Upper lobe of right lung (tissue), 1 donor: ENCODE measurements at regions not wholly inside any gene's neighbourhood (a gene's known extent, or its start where the extent isn't known, plus 50 kb on each side); places are given as distances from the start of the nearest gene placed in this dataset.

ENCODE experiments used
- ATAC-seq: fragments of 200-7000 bp; cut with Tn5 transposase; one replicate; pipeline ENCODE4 v1.9.1; 2020; ENCODE audit warnings: mild to moderate bottlenecking, moderate library complexity
- DNase-seq: peaks from one replicate; pipeline ENCODE4 v3.0.0-alpha.2; 2020
- H3K27ac ChIP-seq: fragments of 200-600 bp; one replicate; pipeline ENCODE4 v1.8.0; 2022
- H3K27me3 ChIP-seq: fragments of 200-600 bp; one replicate; pipeline ENCODE4 v1.8.0; 2022; ENCODE audit warnings: mild to moderate bottlenecking
- H3K36me3 ChIP-seq: fragments of 200-600 bp; one replicate; pipeline ENCODE4 v1.8.0; 2022
- H3K4me1 ChIP-seq: fragments of 200-600 bp; one replicate; pipeline ENCODE4 v1.8.0; 2022
- H3K4me3 ChIP-seq: fragments of 200-600 bp; one replicate; pipeline ENCODE4 v1.8.0; 2022; ENCODE audit warnings: mild to moderate bottlenecking
- H3K9me3 ChIP-seq: fragments of 200-600 bp; one replicate; pipeline ENCODE4 v1.8.0; 2022
- CTCF ChIP-seq: fragments of 200-600 bp; IDR thresholded peaks from one replicate; pipeline ENCODE4 v1.8.0; 2022; ENCODE audit warnings: antibody characterized with exemption
- intact Hi-C: fragments of 100-400 bp; cut with DNase I; formaldehyde crosslinking; loops from one replicate; pipeline ENCODE4 v1.11.0; 2022
- donor health status: DM: no; HTN: yes; CAD: no; lungs with severe emphysema.

DNA sequence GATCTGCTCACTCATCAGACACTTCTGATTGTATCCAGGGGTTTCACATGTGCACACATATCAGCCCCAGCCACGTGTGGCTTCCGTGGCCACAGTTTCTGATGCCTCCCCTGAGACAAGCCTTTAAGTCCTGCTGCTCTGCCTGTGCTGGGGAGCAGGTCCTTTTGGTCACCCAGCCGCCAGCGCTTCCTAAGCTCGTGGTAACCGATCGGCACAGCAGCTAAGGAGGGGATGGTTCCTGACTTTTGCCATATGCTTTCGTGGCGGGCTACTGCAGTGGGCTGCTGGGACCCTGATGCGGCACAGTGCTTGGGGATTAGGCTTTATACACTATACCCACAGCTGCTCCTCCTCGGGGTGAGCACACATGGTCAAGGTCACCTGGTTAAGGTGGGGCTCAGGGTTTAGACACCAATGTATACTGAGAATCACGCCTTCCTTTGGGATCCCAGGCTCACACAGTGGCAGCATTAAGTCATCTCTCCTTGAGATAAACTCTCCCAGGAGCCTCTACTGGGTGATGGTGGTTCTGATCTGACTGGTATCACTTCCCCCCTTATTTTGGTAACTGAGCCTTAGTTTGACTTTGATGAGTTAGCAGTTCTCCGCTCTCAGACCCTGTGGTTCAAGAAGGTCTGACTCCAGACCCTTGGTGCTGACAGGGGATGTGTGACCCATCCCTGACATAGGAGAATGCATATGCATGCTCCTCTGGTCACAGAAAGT lies 85.9 kb upstream of the KCNG1 start:
- Histone ChIP-seq H3K36me3 (no peaks in the 10 kb centered on the region), H3K27ac (no peak overlapping the region), H3K4me3 (no peak overlapping the region), H3K9me3 (no peaks in the 10 kb centered on the region), H3K4me1 (no peaks in the 10 kb centered on the region), H3K27me3 (peaks cover 15% of the 10 kb centered on the region)
- no peak for TF ChIP-seq CTCF
- DNase-seq (no peak), ATAC-seq (no peak)
- intact Hi-C loops: no loop called here

GRCh38 chr20:51106011-51106410 lies 83.1 kb upstream of the KCNG1 start:
- intact Hi-C loops: no loop called here
- Histone ChIP-seq H3K9me3 (no peaks in the 10 kb centered on the region), H3K36me3 (no peaks in the 10 kb centered on the region), H3K4me3 (no peak overlapping the region), H3K4me1 (no peaks in the 10 kb centered on the region), H3K27me3 (peaks cover 5% of the 10 kb centered on the region), H3K27ac (no peak overlapping the region)
- DNase-seq (no peak), ATAC-seq (no peak)
- no peak for TF ChIP-seq CTCF

GRCh38 chr20:51104960-51105920 lies 82.3 kb upstream of the KCNG1 start:
- H3K27me3 ChIP-seq: no peaks in the 10 kb centered on the region
- H3K36me3 ChIP-seq: no peaks in the 10 kb centered on the region
- no peak for TF ChIP-seq CTCF
- ATAC-seq: no peak
- DNase-seq: no peak
- intact Hi-C loops: no loop called here
- H3K9me3 ChIP-seq: no peaks in the 10 kb centered on the region
- no peak overlapping the region for H3K27ac ChIP-seq
- H3K4me3 ChIP-seq: no peak overlapping the region
- no peaks in the 10 kb centered on the region for H3K4me1 ChIP-seq

- no peak for TF ChIP-seq CTCF
- DNase-seq: no peak
- intact Hi-C loops: no loop called here
These were observed 77.7 kb upstream of the KCNG1 start for GRCh38 chr20:51100617-51101016.

GRCh38 chr20:51098284-51098810 lies 75.4 kb upstream of the KCNG1 start:
- no peak for ATAC-seq
- Histone ChIP-seq H3K27ac (no peak overlapping the region), H3K9me3 (no peaks in the 10 kb centered on the region), H3K27me3 (no peaks in the 10 kb centered on the region), H3K4me3 (no peak overlapping the region), H3K4me1 (no peaks in the 10 kb centered on the region), H3K36me3 (no peaks in the 10 kb centered on the region)
- no peak for TF ChIP-seq CTCF
- intact Hi-C loops: no loop called here
- DNase-seq: no peak

More at GRCh38 chr20:51100617-51101016, 77.7 kb upstream of the KCNG1 start:
- no peak overlapping the region for H3K4me3 ChIP-seq
- no peaks in the 10 kb centered on the region for H3K9me3 ChIP-seq
- ATAC-seq: no peak
- no peaks in the 10 kb centered on the region for H3K4me1 ChIP-seq
- no peaks in the 10 kb centered on the region for H3K27me3 ChIP-seq
- H3K36me3 ChIP-seq: no peaks in the 10 kb centered on the region
- H3K27ac ChIP-seq: no peak overlapping the region
